Testis (tissue), 2 donors: ENCODE measurements at regions not wholly inside any gene's neighbourhood (a gene's known extent, or its start where the extent isn't known, plus 50 kb on each side); places are given as distances from the start of the nearest gene placed in this dataset.

Experiments used
- DNase-seq: peaks from one replicate; pipeline ENCODE4 v3.0.0-alpha.2; 2019
- H3K27ac ChIP-seq, 2 donors: fragments of 200-600 bp; sonication (generic); one replicate each; pipeline ENCODE4 v1.5.1; 2019
- H3K27me3 ChIP-seq: fragments of 200-600 bp; sonication (generic); one replicate; pipeline ENCODE4 v1.5.1; 2019
- H3K36me3 ChIP-seq: fragments of 200-600 bp; sonication (generic); one replicate; pipeline ENCODE4 v1.5.1; 2017; ENCODE audit warnings: low read depth; ENCODE audit errors: missing control alignments
- H3K4me1 ChIP-seq: fragments of 200-600 bp; sonication (generic); one replicate; pipeline ENCODE4 v1.5.1; 2019
- H3K4me3 ChIP-seq, 2 donors: fragments of 200-600 bp; sonication (generic); one replicate each; pipeline ENCODE4 v1.5.1; 2017 to 2019
- H3K9me3 ChIP-seq: fragments of 200-600 bp; sonication (generic); one replicate; pipeline ENCODE4 v1.5.1; 2017
- CTCF ChIP-seq, 3 experiments: fragments of 450-650 bp in 2 of 3; fragments of 200-600 bp in 1 of 3; sonication (generic) in 1 of 3; IDR thresholded peaks; one replicate each; pipeline ENCODE4 v1.5.1; 2016 to 2019; ENCODE audit warnings: antibody characterized with exemption in 3 of 3, mild to moderate bottlenecking in 2 of 3, moderate library complexity in 1 of 3
- POLR2A ChIP-seq: fragments of 450-650 bp; IDR thresholded peaks from one replicate; pipeline ENCODE4 v1.6.1; 2017; ENCODE audit warnings: antibody characterized with exemption, mild to moderate bottlenecking, moderate library complexity
- WGBS, 2 donors: methylation state at CpG; one replicate each; pipeline ENCODE4 v1.1.5; 2018; 5-methylcytosine and 5-hydroxymethylcytosine counted together
- intact Hi-C: fragments of 100-400 bp; cut with DNase I; formaldehyde crosslinking; loops from one replicate; pipeline ENCODE4 v1.15.1; 2023; ENCODE audit warnings: low total_unique reads

DNA sequence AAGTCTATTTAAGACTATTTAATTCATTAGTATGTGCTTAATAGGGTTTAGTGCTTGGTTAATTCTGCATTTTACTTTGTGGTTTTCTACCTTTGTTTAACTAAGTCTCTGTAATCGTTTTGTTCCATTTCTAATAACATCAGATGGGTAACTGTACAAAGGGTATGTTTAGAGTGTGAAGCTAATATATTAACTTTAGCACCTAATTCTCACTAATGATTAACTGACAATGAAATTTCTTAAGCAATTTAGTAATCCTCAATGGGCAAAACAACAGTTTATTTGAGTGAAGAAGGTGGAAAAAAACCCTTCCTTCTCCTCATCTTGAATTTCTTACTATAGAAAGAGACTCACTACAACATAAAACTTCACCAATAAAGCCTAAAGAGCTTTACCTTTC, 448.1 kb upstream of the MIR17HG start:
- Histone ChIP-seq H3K27ac (no peak overlapping the region), H3K4me1 (no peaks in the 10 kb centered on the region), H3K36me3 (no peaks in the 10 kb centered on the region), H3K4me3 (no peak overlapping the region), H3K9me3 (no peaks in the 10 kb centered on the region), H3K27me3 (no peaks in the 10 kb centered on the region)
- 62 to 81% methylated on average over 1 of the region's 1 CpG for WGBS, 2 donors
- no peak for DNase-seq
- intact Hi-C loops, result no loop called here
- TF ChIP-seq POLR2A, result no peak
- TF ChIP-seq CTCF (IDR thresholded peaks at IDR 0.05), result no peak

DNA sequence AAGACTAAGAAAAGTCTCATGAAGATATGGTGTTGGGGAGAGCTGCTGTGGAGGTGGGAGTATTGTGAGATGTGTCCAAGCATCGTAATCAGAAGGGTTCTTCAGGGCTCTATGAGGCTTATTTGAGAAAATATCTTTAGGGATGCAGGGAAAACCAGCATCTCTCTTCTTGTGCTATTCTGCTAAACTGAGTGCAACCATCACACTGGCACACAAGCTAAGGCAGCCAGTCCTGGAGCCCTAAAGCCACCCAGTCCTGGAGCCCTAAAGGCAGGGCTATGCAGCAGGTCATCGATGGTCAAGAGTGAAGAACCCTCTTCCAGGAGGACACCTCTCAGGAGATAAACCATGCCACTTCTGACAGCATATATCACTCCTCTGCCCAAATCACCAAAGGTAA, 445.2 kb upstream of the MIR17HG start:
- no peak overlapping the region for H3K4me3 ChIP-seq
- intact Hi-C loops, result no loop called here
- 64 to 80% methylated on average over 2 of the region's 2 CpGs for WGBS, 2 donors
- H3K27me3 ChIP-seq, result no peaks in the 10 kb centered on the region
- H3K27ac ChIP-seq, result no peak overlapping the region
- no peaks in the 10 kb centered on the region for H3K4me1 ChIP-seq
- TF ChIP-seq CTCF (IDR thresholded peaks at IDR 0.05) (no peak), POLR2A (no peak)
- no peaks in the 10 kb centered on the region for H3K9me3 ChIP-seq
- no peak for DNase-seq
- H3K36me3 ChIP-seq, result no peaks in the 10 kb centered on the region

DNA sequence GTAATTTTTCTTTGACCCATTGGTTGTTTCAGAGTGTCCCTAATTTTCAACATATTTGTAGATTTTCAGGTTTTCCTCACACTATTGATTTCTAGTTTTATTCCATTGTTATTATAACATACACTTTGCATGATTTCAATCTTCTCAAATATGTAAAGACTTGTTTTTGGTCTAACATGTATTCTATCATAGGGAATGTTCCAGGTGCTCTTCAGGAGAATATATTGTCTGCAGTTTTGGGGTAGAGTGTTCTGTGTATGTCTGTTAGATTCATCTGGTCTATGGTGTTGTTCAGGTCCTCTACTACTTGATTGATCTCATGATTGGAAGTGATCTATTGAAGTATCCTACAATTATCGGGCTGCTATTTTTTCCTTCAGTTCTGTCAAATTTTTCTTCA, 440.9 kb upstream of the MIR17HG start:
- no peaks in the 10 kb centered on the region for H3K9me3 ChIP-seq
- intact Hi-C loops, result no loop called here
- TF ChIP-seq CTCF (IDR thresholded peaks at IDR 0.05) (no peak), POLR2A (no peak)
- no peaks in the 10 kb centered on the region for H3K27me3 ChIP-seq
- no peaks in the 10 kb centered on the region for H3K36me3 ChIP-seq
- H3K4me3 ChIP-seq, result no peak overlapping the region
- no peaks in the 10 kb centered on the region for H3K4me1 ChIP-seq
- WGBS, 2 donors, result 95 to 96% methylated on average over 1 of the region's 1 CpG
- no peak overlapping the region for H3K27ac ChIP-seq
- DNase-seq, result no peak

- Histone ChIP-seq H3K27me3 (no peaks in the 10 kb centered on the region), H3K36me3 (no peaks in the 10 kb centered on the region), H3K9me3 (no peaks in the 10 kb centered on the region), H3K4me3 (no peak overlapping the region), H3K4me1 (no peaks in the 10 kb centered on the region), H3K27ac (no peak overlapping the region)
- DNase-seq, result no peak
- intact Hi-C loops, result no loop called here
- WGBS, 2 donors, result 96 to 98% methylated on average over 2 of the region's 2 CpGs
- no peak for TF ChIP-seq POLR2A
- TF ChIP-seq CTCF (IDR thresholded peaks at IDR 0.05), result no peak
Measured at GRCh38 chr13:90908792-90909191, 438.7 kb upstream of the MIR17HG start.

- Histone ChIP-seq H3K27me3 (no peaks in the 10 kb centered on the region), H3K4me3 (no peak overlapping the region), H3K4me1 (no peaks in the 10 kb centered on the region), H3K9me3 (no peaks in the 10 kb centered on the region), H3K36me3 (no peaks in the 10 kb centered on the region), H3K27ac (no peak overlapping the region)
- 62 to 65% methylated on average over 3 of the region's 3 CpGs for WGBS, 2 donors
- DNase-seq, result no peak
- intact Hi-C loops, result no loop called here
- TF ChIP-seq POLR2A (no peak), CTCF (IDR thresholded peaks at IDR 0.05) (no peak)
Measured at GRCh38 chr13:90910018-90910639, 437.4 kb upstream of the MIR17HG start.
